HG03442 (cell line): ENCODE measurements at regions not wholly inside any gene's neighbourhood (a gene's known extent, or its start where the extent isn't known, plus 50 kb on each side); places are given as distances from the start of the nearest gene placed in this dataset.

Source experiments
- ATAC-seq: cut with Tn5 transposase; IDR thresholded peaks from one replicate; pipeline ENCODE4 v1.9.1; 2021; ENCODE audit warnings: mild to moderate bottlenecking, moderate library complexity; ENCODE audit not compliant: unreplicated experiment

DNA sequence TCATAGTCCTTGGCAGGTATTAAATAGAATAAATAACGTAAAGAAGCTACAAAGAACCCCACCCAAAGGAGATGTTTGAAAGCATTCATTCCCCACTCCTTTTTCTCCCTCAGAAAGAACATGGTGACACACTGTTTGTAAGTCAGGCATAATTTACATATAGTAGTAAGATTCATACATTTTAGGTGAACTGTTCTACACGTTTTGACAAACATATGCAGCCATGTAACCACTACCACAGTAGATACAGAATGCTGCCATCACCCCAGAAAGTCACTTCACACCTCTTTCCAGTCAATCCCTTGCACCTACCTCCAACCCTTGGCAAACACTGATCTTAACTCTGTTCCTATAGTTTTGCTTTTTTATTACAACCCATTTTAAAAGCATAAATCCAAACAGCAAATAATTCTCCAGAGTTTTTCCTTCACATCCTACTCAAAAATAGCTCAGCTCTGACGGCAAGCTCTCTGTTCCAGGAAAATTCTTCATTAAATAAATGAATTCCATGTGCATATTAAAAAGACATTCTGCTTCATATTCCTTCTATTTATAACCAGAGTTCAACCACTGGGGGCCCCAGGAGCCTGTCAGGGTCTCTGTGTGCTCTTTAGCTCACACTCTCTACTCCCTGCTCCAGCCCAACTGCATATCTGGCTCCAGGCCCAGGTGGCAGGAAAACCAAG, 258.8 kb downstream of the PLPP3 start:
- ATAC-seq, result no peak

DNA sequence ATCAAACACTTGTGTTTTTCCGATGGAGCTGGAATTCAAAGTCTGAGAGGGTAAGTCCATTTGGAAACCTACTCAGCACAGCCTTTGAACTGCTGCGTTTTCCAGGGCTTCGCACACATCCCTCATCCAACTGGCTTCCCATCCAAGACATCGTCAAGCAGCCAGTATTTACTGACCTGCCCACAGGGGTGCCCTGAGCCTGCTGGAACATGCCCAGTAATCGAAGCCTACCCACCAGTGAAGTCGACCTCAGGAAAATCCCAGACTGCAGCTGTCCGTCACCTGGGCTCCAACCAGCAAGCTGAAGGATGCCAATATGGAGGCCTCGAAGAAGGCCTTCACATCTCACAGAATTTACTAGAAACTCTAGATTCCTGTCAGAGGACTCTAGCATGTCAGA, 261.6 kb downstream of the PLPP3 start:
- ATAC-seq, result no peak

- no peak for ATAC-seq
Measured at GRCh38 chr1:56315293-56315942, 263.9 kb downstream of the PLPP3 start.

DNA sequence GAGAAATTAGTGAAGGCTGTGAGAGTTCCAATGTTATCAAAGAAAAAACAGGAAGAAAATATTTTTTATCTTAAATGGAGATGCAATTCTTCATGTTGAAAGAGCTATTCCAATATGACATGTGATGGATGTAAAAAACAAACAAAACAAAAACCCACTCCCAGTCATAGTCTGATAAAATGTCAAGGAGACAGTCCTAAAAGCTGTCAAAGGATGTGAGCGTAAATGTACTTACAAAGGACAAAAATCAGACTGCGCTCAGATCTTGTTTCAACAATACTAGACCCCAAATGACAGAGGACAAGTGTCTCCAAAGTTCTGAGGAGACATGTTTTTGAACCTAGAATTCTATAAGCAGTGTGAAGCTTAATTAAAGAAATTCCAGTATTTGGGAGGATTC, 265.8 kb downstream of the PLPP3 start:
- ATAC-seq, result no peak

DNA sequence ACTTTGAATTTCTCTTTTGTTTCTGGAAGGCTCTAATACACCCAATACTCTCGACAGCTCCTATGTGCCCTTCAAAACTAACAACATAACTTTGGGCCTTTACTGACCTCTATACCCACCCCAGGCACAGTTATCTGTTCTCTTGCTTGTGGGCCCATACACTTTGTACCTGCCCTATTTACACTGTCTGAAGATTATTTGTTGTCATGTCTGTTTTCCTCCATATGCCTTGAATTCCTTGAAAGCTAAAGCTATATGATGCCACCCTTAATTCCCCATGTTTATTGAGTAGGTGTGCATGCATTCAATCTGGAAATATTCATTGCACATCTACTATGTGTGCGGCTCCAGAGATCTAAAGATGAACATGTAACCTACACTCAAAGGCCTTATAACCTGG, 267.6 kb downstream of the PLPP3 start:
- ATAC-seq, result no peak

DNA sequence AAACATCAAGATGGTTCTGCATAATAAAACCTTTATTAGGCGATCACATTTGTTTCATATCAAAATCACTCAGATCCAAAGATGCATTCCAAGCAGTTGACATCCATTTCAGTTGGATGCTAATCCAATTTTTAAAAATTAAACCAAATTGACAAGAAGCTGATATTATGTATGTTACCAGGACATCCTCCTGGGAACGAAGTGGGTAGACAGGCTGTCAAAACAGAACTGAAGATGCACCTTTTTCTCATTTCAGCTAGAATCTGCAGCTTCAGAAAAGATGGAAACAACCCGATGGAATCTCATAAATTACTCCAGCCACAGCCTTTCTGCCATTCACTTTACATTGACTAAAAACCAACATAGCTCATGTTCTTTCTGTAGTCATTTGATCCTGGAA, 268.4 kb downstream of the PLPP3 start:
- no peak for ATAC-seq

- ATAC-seq, result no peak
Measured at GRCh38 chr1:56309065-56309464, 270.3 kb downstream of the PLPP3 start.

DNA sequence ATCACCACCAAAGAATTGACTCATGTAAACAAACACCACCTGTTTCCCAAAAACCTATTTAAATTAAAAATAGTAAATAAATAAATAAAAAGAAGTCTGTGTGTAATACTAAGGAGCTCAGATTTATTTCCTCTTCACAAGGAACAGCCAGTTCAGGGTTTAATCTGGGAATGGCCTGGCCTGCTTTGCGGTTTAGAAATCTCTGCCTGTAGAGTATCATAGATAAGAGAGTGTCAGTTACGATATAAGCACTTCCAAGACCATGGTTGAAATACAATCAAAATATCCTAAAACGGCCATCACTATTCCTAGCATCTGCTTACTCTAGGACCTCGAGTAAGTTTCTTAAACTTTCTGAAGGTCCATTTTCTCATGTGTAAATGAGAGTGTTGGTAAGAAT, 274.4 kb downstream of the PLPP3 start:
- ATAC-seq, result no peak

GRCh38 chr1:56303805-56304204, 275.6 kb downstream of the PLPP3 start:
- ATAC-seq, result no peak

DNA sequence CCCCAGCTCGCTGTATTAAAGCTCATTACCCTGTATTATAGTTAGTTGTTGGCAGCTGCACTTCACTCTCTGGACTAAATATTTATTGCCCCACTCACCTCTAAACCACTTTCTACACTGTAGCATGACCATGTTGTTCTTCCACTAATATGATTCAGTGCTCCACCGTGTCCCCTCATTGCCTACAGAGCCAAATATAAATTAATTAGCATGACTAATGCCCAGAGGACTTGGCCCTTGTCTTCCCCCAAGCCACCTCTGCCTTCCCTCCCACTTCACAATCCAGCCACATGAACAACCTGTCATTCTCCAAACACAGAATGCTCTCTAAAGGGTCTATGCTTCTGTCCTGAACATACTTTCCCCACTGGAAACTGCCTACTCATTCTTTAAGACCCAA, 276.5 kb downstream of the PLPP3 start:
- ATAC-seq, result no peak

DNA sequence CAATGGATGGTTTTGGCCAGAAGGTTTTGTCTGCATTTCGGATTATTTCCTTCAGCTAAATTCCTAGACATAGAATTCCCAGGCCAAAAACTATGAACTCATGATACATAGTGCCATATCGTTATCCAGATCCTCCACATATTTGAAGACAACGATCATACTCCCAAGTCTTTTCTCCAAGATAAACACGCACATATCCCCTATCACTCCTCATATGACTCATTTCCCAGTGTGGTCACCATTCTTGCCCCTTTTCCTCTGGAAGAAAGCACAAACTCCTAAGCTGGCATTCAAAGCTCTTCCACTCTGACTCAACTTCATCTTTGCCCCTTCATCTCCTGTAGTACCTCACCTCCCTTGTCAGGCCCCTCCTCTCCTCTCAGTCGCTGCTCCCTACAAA, 277.6 kb downstream of the PLPP3 start:
- no peak for ATAC-seq

- ATAC-seq, result no peak
Measured at GRCh38 chr1:56300836-56301235, 278.5 kb downstream of the PLPP3 start.

GRCh38 chr1:56298866-56299265, 280.5 kb downstream of the PLPP3 start:
- ATAC-seq, result no peak

DNA sequence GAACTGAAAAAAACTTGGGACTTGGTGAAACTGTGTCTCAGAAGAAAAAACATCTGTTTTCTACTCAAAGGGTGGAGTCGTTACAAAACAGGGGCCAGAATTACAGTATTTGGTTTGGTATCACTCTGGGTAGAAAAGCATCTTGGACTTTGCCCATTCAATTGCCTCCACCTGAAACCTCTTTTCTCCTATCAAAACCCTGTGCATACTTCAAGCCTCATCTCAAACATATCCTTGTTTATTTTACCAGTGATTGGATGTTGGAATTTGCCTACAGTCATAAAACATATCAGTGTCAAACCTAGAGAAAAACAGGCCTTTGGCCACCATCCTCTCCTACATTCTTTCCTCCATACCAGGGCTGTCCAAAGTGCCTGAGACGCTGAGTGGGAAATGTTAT, 281.5 kb downstream of the PLPP3 start:
- no peak for ATAC-seq

DNA sequence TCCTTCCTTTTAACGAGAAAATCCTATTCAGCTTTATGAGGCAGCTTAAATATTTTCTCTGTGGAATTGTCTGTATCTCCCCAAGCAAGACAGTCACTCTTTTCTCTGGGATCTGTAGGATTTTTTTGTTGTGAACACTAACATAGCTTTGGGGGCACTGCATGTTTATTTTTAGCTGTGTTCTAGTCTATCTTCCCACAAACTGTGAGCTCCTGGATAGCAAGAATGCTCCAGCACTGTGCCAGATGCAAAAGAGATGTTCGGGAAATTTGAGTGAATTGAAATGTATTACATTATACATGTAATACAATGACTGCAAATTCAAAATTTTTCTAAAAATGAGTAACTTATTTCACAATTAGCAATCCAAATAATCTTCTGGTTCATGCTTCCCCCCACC, 282.2 kb downstream of the PLPP3 start:
- no peak for ATAC-seq

GRCh38 chr1:56295949-56296929, 283.1 kb downstream of the PLPP3 start:
- ATAC-seq, result no peak

DNA sequence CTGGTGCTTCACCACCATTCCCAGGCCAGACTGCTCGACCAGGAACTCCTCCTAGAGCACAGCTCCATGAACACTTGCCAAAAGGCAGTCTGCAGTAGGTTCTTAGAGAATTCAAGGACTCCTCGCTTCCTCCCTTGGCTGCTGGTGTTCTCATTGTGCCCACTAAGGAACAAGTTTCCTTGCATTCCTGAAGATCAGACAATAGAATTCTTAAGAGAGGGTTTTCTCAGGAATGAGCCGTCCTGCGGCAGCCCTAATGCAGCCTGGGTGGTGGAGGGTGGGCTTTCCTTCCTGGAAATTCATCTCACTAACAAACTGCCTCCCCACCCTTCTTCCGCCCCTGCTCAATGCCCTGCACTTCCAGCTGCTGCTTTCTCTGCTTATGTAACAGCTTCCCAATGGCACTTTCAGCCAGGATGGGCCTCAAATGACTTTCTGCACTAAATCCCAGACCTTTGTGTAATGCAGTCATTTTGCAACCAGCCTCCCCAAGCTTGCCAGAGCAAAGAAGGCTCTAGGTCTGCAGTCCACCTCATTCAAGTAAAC, 287.9 kb downstream of the PLPP3 start:
- ATAC-seq, result no peak

GRCh38 chr1:56289260-56289659, 290.1 kb downstream of the PLPP3 start:
- ATAC-seq, result no peak

DNA sequence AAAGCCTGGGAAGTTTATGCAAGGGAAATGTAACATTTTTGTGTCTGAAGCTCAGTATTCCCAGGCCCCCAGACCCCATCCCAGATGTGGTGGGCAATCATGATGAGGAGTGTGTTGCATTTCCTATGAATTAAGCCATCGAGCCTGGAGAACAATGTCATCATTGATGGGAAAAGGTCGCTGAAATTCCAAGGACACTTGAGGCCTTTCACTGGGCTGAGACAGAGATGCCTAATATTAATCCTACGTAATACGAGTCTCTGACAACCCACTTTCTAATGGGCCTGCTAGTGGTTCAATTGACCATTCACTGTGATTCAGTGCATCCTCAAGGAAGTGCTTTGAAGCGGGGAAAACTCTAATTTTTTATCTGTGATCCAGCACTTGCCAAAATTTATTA, 291.6 kb downstream of the PLPP3 start:
- no peak for ATAC-seq

DNA sequence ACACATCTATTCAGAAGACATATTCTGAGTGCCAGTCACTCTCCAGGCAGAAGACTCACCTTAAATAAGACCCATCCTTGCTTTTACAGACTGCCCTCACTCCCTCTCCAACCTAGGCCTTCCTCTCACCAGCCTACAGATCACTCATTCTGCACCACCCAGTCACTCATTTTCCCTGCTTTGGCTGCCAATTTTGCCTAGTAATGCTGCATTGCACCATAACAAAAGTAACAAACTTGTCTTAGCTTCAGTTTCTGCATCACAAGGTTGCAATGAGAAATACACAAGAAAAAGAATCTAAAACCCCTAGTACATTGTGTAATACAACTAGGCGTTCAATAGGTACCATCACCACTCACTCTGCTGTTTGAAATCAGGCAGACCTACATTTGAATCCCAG, 292.4 kb downstream of the PLPP3 start:
- no peak for ATAC-seq

DNA sequence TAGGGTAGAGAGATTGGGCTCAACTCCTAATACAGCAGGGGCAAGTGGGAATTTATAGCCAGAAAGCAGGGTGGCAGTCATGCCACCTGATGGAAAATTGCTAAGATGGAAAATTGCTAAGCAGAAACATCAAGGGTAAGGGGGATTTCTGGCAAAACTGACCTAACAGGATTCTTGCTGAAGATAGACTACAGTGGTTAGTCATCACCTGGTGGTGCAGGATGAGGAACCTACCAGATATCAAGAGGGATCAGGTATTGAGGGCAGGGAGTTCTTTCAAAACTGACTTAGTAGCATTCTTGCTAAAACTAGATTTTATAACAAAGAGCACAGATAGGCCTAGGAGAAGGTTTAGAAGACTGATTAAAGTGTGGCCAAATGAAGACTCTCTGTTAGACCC, 292.9 kb downstream of the PLPP3 start:
- ATAC-seq, result no peak
